ENCODE measurements at regions not wholly inside any gene's neighbourhood (a gene's known extent, or its start where the extent isn't known, plus 50 kb on each side); places are given as distances from the start of the nearest gene placed in this dataset.
"Not testable (repeated sequence)": the region's sequence is repeated elsewhere in the genome, so short reads cannot be mapped to it uniquely, and the experiment has no call there.

DNA sequence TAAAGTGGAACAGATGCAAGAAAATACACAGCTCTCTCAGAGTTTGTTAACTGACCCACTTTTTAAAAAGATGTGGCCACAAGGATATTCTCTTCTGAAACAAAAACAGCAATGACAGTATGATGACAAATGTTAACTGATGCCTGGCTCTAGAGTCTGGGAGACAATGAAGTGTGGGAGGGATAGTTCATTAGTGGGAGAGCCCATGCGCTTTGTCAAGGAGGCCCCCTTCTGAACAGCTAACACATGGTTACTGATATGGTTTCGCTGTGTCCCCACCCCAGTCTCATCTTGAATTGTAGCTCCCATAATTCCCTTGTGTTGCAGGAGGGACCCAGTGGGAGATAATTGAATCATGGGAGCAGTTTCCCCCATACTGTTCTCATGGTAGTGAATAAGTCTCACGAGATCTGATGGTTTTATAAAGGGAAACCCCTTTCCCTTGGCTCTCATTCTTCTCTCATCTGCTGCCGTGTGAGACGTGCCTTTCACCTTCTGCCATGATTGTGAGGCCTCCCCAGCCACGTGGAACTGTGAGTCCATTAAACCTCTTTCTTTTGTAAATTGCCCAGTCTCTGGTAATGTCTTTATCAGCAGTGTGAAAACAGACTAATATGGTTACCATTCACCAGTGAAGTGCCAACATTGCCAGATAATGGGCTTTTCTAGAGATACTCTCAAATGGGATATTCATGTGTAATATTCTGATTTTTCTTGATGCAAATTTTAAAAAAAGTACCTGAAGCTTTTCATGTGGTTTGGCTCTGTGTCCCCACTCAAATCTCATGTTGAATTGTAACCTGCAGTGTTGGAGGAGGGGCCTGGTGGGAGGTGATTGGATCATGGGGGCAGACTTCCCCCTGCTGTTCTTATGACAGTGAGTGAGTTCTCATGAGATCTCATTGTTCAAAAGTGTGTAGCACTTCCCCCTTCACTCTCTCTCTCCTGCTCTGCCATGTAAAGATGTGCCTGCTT lies 435.8 kb downstream of the SHISA9 start:
- DNase-seq, result not testable (repeated sequence)

DNA sequence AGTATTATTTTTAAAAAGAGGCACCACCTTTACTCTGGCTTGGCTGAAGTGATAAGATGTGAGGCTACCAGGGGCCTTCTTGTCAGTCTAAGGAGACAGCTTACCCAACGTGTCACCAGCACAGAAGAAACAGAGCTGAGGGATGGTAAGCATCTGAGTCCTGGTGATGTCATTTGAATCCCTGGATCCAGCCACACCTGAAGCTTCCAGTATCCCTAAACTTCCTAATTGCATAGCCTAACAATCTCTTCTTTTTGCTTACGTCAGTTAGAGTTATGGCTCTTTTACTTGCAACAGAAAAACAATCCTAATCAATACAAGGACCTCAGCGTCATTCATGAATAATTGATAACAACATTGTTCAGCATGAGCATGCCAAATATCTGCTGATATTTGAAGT lies 436.6 kb downstream of the SHISA9 start:
- no peak for DNase-seq

DNA sequence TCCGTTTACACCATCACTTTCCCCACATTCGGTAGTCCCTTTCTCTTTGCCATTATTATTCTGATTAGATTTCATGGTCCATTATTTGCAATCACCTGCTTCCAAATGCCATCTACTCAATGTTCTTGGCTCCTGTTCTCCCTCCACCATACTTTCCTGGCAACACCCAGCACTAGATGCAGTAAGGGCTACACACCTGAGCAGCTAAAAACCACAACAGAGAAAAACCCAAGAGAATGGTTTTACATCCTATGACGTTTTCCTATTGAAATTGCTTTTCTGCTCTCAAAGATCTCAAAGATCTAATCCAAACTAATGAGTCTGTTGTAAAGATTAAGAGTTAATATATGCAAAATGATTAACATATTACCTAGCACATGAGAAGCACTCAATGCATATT lies 441.3 kb downstream of the SHISA9 start:
- no peak for DNase-seq

DNA sequence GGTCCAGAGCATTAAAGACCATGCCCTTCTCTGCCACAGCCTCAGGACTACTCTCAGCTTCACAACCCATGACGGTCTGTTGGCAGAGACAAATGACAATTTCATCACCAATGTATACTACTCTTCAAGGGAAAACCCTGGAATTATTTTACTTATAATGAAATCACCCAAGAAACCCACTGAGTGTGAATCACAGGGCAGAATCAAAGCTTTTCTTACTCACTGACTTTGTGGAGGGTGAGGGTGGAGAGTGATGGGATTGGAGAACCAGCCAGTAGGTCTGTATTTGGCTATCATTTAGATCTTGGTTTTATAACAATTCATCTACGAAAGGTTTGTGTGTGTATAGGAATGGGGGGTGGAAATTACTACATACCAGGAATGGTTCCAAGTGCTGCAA lies 442.6 kb downstream of the SHISA9 start:
- DNase-seq, result no peak

DNA sequence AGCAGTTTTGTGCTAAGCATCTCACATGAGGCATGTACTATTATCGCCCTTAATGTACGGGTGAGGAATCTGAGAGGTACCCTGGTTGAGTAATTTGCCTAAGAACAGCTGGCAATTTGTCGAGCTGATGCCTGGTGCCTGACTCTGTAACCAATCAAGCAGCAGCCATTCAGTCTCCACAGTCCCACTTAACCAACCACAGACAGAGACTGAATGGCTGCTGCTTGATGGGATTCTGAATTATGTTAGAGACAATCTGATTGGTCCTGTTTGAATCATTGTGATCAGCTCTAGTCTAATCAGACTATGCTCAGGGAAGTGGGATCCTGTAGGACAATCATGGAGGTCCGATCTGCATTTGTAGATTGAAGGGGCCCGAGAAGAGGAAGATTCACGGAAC lies 447.0 kb downstream of the SHISA9 start:
- no peak for DNase-seq

DNA sequence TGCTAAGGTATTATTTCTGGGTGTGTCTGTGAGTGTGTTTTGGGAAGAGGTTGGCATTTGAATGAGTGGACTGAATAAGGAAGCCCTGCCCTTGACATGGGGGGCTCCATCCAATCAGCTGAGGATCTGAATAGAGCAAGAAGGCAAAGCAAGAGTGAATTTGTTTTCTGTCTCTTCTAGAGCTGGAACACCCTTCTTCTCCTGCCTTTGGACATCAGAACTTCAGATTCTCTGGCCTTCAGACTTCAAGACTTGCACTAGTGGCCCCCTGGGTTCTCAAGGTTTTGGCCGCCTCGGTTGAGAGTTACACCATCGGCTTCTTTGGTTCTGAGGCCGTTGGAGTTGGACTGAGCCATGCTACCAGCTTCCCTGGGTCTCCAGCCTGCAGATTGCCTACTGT lies 448.6 kb downstream of the SHISA9 start:
- DNase-seq, result no peak

DNA sequence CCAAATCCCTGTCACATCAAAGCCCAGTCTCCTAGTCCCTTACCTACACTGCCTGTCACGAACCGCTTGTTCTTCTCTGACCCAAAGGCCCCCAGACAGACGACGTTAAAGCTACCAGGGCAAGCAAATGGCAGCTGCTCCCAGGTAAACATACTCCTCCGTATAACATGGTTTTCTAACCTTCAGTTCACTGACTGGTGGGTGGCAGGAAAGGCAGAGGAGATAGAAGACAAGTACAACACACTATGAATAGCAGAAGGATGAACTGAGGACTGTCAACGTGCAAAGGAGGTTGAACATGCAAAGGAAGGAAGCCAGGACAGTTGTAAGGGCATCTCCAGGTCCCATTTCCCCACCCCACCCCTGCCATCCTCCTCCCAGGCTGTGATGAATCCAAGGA lies 449.8 kb downstream of the SHISA9 start:
- no peak for DNase-seq

DNA sequence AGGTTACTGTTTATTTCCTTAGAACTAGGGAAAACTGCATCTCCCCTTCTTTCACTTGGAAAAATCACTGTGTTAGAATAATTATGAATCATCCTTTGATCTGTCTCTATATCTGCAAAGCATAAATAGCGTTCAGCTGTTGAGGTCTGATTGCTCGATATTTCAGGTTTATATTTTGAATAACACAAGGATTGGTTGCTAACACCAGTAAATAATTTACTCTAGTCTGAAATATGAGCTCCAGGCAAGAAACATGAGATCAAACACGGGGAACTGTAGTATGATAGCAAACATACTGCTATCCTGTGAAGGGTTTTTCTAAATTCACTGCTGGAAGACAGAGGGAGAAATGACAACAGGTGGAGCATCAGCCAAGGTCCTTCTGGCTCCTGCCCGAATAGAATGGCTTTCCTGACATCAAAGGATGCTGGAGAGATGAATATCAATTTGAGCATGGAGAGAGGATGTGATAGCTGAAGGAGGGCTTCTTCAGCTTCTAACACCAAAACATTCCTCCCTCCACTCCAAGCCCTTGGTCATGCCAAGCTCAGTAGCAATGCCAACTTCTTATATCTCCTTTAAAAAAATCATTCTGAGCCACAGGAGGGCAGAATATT lies 450.3 kb downstream of the SHISA9 start:
- no peak for DNase-seq

DNA sequence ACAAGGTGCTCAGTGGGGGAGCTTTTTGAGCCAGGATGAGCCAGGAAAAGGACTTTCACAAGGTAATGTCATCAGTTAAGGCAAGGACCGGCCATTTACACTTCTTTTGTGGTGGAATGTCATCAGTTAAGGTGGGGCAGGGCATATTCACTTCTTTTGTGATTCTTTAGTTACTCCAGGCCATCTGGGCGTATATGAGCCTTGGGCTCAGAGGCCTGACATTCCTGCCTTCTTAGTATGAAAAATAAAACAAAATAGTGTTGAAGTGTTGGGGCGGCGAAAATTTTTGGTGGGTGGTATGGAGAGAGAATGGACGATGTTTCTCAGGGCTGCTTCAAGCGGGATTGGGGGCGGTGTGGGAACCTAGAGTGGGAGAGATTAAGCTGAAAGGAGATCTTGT lies 451.4 kb downstream of the SHISA9 start:
- DNase-seq, result not testable (repeated sequence)

DNA sequence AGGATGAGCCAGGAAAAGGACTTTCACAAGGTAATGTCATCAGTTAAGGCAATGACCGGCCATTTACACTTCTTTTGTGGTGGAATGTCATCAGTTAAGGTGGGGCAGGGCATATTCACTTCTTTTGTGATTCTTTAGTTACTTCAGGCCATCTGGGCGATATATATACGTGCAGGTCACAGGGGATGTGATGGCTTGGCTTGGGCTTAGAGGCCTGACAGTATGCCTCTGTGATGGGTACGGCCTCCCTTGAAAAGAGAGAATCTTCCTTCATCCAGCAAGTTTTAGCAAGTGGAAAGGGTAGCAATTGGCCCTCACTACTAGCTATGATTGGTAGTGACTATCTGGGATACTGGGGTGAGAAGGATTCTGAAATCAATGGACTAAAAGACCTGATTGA lies 456.4 kb downstream of the SHISA9 start:
- not testable (repeated sequence) for DNase-seq

DNA sequence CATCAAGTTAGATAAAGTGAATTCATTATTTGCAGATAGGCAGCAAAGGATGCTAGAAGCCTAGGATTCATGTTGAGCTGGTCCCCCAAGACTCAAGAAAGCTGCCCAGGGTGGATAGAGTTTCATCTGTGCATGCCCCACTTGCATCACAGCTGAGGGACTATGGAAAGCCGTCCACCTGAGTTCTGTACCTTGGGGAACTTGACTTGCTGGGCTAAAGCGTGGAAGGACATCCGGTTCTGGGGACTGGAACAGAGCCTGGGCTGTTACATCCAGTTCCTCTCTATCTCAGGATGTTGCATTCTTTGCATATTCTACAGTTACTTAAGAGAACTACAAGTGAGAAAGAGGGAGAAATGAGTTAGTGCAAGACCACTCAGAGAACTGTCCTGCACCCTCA lies 458.4 kb downstream of the SHISA9 start:
- no peak for DNase-seq

DNA sequence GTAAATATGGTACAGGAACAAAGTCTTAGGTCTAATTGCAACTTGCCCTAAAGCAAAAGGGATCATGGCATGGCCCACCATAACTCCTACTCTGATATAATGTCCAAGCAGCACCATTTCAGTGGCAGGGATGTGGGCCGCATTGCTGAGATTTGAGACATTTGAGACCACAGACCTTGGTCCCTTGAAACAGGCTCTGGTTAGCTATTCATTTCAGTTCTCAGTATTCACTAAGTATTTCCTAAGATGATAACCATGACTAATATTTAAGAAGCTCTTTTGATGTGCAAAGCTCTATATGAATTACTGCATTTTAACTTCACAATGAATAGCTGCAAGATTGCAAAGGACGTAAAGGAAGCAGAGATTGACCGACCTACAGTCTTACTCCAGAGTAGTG lies 471.0 kb downstream of the SHISA9 start:
- no peak for DNase-seq

DNA sequence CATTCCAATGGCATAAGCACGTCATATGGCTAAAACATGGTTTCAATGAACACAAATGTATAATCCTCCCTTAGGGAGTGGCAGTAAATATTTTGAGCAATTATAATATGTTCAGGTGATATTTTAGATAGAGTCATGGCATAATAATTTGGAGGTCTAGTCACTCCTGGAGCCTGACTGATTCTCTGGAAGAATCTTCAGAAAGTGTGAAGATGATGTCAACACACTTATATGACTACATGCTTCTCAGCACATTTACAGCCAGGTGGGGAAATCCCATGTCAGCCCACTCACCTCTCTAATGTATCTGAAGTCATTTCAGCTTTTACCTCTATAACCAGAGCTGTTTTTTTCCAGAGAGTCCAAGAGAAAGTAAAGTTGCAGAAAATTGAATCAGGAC lies 474.8 kb downstream of the SHISA9 start:
- no peak for DNase-seq

DNA sequence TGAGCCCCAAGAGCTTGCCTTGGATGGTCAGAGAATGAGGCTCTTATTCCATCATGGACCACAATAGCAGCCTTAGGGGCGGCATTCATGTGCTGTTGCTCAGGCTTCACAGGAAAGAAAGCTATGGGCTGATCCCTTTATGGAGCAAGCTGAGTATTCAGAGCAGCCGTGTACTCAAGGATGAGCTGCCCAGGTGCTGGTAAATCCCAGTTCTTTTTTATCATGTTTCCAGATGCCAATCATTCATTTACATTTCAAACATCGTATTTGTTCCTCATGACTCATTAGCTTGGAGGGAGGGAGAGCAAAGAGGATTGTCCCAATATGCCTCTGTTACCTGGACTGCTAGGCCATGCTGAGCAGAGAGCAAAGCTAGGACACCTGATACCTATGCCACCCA lies 475.7 kb downstream of the SHISA9 start:
- DNase-seq, result no peak

DNA sequence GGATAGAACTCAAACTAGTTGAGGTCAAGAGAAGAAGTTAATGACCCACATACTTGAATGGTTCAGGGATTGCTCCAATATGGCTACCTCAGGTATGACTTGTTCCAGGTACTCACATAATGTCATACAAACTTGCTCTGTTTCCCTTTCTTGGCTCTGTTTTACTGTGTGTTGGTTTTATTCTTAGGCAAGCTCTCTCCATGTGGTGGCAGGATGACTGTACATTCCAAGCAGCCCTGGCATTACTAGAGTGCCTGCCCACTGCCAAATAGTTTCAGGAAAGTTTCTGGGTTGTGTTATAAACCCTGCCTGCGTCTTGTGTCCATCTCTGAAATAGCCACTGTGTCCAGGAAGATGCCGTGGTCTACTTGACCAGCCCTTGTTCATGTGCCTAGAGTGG lies 476.8 kb downstream of the SHISA9 start:
- DNase-seq, result no peak

DNA sequence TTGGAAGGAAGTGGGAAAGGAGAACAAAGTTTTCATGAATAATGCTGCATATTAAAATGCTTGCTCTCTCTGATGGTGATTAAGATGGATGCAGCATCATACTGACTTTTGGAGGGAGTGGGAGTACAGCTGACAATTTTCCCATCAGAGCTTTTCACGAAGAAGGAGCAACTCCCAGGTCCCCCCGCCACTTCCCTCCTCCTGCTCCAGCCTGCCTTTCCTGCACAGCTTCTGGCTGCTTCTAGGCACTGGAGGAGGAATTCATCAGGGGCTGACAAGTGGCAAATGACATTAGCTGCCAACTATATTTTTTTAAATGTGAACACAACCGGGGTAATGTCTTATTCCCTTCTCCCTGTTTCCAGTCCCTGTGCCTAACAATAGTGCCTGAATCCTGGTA lies 477.9 kb downstream of the SHISA9 start:
- DNase-seq, result no peak

DNA sequence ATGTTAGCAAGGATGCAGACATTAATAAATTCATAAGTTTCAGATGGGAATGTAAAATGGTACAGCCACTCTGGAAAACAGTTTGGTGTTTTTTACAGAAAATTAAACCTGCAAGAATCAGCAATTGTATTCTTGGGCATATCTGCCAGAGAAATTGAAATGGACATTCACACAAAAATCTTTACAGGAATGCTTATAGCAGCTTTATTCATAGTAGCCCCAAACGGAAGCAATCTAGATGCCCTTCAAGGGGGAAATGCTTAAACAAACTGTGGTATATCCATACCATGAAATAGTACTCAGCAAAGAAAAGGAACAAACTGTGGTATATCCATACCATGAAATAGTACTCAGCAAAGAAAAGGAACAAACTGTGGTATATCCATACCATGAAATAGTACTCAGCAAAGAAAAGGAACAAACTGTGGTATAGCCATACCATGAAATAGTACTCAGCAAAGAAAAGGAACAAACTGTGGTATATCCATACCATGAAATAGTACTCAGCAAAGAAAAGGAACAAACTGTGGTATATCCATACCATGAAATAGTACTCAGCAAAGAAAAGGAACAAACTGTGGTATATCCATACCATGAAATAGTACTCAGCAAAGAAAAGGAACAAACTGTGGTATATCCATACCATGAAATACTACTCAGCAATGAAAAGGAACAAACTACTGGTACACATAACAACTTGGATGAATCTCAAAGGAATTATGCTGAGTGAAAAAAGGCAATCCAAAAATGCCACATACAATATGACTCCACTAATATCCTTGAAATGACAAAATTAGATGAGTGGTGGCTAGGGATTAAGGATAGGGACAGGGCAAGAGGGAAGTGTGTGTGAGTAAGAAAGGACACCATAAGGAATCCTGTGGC lies 484.0 kb downstream of the SHISA9 start:
- DNase-seq, result not testable (repeated sequence)

DNA sequence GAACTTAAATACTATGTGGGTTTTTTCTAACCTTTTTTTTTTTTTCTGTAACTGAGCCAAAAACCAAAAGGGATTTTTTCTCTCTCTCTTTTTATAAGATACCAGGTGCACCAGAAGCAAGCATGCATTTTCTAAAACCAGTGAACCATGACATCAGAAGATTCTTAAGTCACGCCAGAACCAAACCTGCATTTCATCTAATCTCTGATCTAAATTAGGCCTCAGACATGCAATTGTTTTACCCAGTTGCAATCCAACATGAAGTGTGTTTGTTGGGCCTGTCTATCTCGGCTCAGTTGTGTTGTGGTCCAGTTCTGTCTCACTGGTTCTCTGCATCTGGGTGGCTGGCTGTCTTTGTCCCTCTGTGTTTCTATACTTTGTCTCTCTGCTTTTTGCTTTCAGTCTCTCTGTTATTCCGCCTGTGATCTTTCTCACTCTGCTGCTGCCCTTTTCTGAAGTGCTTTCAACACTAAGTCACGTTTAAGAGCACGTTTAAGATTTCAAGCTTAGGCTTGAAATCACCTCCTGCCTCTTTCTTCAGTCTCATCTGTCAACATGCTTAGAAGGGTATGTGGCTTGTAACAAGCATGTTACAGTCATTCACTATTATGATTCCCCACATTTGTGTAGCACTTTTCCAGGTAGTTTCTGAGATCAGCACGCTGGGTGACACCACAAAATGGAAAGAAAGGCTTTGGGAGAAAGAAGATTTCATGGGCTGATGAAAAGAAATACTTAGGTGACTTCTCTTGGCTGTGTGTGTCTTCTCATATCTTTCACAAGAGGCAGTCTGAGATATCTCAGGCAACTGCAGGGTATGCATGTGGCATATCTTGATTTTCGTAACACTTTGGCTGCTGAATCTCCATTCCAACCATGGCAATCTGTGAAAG lies 488.9 kb downstream of the SHISA9 start:
- no peak for DNase-seq

DNA sequence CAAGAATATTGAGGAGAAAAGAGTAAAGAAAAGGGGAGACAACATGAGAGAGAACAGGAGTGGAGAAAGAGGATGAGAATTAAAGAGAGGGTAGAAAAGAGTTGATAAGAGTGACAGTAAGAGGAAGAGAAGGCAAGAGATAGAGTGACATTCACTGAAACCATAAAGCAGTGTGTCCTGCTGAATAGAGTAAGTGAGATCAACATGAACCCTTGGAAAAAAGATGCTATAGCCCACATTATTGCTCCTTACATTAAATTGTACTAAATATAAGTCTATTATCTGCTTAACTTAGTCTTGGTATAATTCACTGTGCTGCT lies 489.5 kb downstream of the SHISA9 start:
- no peak for DNase-seq

DNA sequence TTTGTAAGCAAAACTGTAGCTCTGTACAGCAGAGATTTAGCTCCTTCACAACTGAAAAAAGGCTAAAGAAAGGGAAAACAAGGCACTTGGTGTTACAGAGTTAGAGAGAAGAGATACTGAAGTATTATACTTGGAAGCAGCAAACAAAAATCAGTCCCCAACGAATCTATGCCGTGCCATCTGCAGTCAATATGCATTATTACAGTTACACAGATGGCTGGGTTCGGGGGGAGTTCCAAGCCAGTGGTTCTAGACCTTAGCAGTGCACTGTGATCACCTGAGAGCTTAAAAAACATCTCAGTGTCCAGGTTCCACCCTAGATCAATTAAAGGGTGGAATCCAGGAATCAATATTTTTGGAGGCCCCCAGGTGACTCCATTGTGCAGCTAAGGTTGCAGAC lies 489.9 kb downstream of the SHISA9 start:
- no peak for DNase-seq

DNA sequence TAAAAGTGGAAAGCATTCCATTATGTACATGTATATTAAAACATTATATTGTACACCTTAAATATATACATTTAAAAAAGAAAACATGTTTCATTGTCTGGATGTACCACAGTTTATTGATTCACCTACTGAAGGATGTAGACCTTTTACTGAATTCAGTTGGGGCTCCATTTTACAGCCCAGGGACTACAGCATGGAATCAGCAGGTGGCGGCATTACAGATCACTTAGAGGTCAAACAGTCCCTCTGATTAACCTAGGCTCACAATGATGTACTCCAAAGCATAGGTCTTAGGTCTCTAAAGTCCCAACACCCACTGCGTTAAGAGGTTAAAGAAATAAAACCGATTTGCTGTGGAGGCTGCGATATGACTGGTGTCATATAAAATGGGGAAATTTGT lies 490.9 kb downstream of the SHISA9 start:
- no peak for DNase-seq

DNA sequence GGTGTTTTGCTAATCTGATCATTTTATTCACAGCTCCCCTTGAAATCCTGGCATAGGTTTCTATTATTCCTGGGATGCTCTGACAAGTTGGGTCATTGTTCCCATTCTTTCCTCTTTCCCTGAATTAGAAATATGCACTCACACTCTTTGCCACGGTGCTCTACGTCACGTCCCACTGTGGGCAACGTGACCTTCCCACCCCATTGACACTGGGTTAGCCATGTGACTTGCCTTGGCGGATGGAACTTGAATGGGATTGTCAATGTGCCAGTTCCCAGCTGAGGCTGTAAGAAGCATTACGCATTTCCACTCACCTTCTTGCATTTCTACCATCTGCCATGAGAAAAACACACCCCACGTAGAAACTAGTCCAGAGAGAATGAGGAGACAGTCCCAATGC lies 492.4 kb downstream of the SHISA9 start:
- no peak for DNase-seq

DNA sequence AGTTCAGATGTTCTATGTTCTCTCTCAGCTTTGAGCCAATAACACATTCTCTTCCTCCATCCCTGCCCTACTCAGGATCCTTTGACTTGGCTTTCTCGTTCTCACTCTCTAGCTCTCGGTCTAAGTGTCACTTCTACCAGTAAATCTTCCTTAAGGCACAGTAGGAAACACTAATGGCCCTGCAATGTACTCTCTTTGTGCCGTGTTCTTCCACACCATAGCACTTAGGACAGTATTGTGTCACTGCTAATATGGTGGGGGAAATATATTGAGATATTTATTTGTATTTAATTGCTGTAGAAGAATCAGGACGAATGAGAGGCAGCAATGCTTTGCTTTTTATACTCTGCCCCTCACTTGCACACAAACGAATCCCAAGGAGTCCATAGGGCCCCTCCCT lies 493.1 kb downstream of the SHISA9 start:
- DNase-seq, result no peak

Measured in suppressor macrophage treated with lipopolysaccharide for 4 hours (primary cell).